HG02973 (cell line): ENCODE measurements at regions not wholly inside any gene's neighbourhood (a gene's known extent, or its start where the extent isn't known, plus 50 kb on each side); places are given as distances from the start of the nearest gene placed in this dataset.
"Not testable (repeated sequence)": the region's sequence is repeated elsewhere in the genome, so short reads cannot be mapped to it uniquely, and the experiment has no call there.

Experiments
- ATAC-seq: cut with Tn5 transposase; IDR thresholded peaks from one replicate; pipeline ENCODE4 v1.9.1; 2021; ENCODE audit warnings: moderate library complexity; ENCODE audit not compliant: unreplicated experiment

GRCh38 chr6:112636650-112637262 is 289.6 kb downstream of the RFPL4B start:
- ATAC-seq, result no peak

DNA sequence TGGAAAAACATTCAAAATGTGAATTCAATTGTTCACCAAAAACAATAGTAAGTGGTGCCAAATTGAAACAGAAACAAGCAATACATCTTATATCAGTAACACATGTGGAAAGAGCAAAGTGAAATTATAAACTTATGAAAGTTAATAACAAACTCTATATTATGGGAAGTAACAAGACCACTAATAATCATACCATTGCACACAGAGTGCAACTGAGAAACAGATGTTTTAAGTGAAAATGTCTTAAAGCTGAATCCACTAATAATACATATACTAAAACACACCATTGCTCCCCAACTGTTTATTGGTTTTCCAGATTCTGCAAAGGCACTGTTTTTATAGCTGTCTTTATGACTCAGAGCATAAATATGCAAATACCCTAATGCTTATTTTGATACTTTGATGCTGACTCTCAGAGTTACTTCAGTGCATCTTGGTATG is 292.3 kb downstream of the RFPL4B start:
- ATAC-seq, result peak; percentile 53

GRCh38 chr6:112640891-112641290 is 293.8 kb downstream of the RFPL4B start:
- ATAC-seq, result no peak

DNA sequence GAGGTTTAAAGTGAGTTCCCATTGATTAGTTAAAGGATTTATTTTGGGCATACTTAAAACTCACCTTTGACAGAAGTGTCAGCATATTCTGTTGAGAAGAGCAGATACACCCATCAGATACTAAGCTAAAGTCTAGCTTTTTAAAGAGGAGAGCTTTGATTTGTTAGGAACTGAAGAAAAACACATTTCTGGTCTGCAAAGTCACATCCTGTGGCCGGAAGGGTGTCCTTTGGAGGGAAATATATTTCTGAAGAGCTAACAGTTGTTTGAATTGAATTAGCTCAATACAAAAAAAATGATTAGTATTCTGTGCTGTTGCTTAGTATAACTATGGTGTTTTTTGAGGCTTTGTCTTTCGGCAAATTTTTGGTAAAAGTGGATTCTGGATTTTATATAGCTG is 302.7 kb downstream of the RFPL4B start:
- no peak for ATAC-seq

DNA sequence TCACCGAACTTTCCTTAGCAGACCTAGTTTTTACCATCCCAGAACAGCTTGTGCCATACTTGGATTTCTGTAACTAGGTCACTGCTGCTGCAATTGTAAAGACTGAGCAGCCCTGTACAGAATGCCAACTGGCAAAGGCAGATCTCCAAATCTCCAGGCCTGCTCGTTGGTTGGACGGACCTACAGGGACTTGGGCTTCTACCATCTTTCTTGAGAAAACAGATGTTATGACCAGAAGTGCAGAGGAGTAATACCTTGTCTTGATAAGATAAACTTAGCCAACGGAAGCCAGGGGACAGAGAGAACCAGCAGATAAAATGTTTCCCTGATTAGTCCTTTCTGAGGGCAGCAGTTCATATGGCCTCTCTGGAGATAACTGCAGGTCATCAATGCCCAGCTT is 304.1 kb downstream of the RFPL4B start:
- ATAC-seq, result no peak

- no peak for ATAC-seq
Observed at GRCh38 chr6:112659912-112660311, 312.8 kb downstream of the RFPL4B start.

DNA sequence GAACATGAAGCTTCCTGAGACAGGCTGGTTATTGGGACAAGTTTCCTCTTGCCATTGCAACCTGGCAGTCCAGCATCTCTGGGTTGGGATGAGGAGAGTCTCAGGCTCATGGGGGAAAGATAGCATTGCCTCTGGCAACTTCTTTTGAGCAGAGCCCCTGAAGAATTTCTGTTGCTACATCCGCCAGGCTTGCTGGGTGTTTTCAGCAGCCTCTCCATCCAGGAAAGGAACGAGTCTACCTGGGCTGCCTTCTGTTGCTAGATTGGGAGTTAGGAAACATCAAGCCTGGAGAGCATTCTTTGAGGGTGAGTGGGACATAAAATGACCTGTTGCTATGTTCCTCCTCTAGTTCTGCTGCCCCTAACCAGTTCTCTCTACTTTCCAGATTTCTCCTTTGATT is 313.5 kb downstream of the RFPL4B start:
- ATAC-seq, result no peak

GRCh38 chr6:112663698-112664097 is 316.6 kb downstream of the RFPL4B start:
- ATAC-seq, result no peak

DNA sequence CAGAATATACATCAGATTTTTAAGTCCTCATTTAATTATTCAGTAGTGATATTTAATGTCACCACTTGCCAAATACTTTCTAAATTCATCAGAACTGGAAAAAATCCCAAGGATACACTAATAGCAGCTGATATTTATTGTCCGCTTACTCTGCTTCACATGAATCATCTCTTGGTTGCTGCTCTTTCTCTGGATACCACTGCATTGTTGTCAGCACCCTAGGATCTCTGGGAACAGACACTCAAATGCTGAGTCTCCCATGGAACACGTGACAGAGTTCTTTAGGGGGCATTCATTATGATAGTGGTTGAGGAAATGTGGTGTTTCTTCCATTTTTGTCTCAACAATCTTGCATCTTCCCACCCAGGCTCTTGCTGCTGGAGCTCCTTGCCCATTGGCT is 318.0 kb downstream of the RFPL4B start:
- no peak for ATAC-seq

- ATAC-seq, result no peak
Observed at GRCh38 chr6:112665815-112666214, 318.7 kb downstream of the RFPL4B start.

GRCh38 chr6:112667427-112667826 is 320.3 kb downstream of the RFPL4B start:
- no peak for ATAC-seq

DNA sequence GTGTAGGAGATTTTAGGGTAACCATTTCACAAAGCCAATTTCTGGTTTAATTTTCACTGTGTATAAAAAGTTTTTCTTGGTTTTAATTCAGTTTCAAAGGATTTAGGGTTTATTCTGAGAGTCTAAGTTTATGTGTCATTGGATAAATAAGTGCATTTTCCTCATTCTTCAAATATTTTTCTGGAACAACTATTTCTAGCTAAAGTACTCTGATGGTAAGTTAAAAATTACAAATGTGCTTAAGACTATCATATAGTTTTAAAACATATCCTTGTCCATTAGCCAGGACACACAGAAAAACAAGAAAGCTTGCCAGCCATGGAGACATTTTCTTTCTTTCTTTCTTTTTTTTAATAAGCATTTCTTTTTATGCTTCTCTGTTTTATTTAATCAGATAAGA is 333.0 kb downstream of the RFPL4B start:
- ATAC-seq, result no peak

DNA sequence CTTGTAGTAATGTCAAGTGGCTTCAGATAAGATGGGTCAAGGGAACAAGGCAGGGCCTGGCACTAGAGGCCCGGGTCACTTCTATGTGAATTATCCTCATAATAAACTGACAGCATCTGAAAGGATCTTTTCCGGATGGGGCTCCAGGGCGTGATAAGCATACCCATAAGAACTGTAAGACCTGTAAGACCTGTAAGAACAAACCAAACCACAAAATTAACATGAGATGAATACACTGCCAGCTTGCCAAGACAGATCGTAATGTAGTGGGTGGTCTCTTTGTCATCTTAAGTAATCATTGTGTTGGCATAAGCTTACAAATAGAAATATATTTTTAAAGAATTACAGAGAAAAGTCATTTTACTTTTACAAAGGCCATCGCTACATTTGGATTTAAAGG is 334.9 kb downstream of the RFPL4B start:
- ATAC-seq, result no peak

DNA sequence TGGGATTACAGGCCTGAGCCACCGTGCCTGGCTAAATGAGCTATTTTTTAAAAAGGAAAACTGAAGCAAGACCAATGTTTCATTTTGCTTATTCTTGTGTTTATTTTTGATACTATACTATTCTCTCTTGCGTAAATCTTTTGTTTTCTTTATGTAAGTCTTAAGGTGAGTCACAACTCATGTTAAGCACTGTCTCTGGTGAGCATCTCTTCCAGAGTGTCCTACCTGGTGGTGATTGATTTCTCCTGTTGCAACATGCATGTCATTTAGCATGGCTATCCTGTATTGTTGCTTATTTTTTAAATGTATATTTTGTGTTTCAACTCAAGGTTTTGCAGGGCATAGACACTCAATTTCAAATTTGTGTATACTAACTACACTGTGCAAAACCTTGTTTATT is 336.0 kb downstream of the RFPL4B start:
- no peak for ATAC-seq

- ATAC-seq, result no peak
Observed at GRCh38 chr6:112683926-112684325, 336.8 kb downstream of the RFPL4B start.

- not testable (repeated sequence) for ATAC-seq
Observed at GRCh38 chr6:112685521-112686220, 338.5 kb downstream of the RFPL4B start.

DNA sequence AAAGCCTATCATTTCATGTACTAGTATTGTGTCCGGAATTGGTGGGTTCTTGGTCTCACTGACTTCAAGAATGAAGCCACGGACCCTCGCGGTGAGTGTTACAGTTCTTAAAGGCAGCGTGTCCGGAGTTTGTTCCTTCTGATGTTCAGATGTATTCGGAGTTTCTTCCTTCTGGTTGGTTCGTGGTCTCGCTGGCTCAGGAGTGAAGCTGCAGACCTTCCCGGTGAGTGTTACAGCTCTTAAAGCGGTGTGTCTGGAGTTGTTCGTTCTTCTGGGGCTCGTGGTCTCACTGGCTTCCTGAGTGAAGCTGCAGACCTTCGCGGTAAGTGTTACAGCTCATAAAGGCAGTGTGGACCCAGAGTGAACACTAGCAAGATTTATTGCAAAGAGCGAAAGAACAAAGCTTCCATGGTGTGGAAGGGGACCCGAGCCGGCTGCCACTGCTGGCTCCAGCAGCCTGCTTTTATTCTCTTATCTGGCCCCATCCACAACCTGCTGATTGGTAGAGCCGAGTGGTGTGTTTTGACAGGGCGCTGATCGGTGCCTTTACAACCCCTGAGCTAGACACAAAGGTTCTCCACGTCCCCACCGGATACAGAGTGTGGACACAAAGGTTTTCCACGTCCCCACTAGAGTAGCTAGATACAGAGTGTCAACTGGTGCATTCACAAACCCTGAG is 341.5 kb downstream of the RFPL4B start:
- not testable (repeated sequence) for ATAC-seq

GRCh38 chr6:112689183-112689858 is 342.2 kb downstream of the RFPL4B start:
- not testable (repeated sequence) for ATAC-seq

- ATAC-seq, result no peak
Observed at GRCh38 chr6:112690497-112691202, 343.5 kb downstream of the RFPL4B start.

- ATAC-seq, result no peak
Observed at GRCh38 chr6:112691289-112691688, 344.2 kb downstream of the RFPL4B start.

DNA sequence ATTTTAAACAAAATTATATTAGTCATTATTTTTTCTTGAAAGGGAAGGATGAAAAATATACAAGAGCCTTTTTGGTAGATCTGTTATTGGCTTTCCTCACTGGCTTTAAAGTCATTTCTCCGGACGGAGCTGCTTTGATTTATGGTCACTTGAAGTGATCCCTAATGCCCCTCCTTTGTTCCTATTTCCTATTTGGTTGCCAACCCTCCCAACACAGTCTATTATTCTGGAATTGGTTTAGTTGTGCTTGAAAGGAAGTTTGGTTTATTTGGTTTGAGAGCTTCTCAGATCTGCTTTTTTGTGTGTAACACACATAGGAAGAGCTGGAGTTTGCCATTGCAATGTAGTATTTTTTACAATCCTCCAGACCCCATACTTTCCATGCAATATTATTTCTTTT is 347.9 kb downstream of the RFPL4B start:
- ATAC-seq, result no peak
